ENCODE measurements at regions not wholly inside any gene's neighbourhood (a gene's known extent, or its start where the extent isn't known, plus 50 kb on each side); places are given as distances from the start of the nearest gene placed in this dataset.

GRCh38 chrX:25083661-25084060 lies 67.9 kb upstream of the ARX start:
- no peak for TF ChIP-seq CTCF (IDR thresholded peaks at IDR 0.05)
- no peak for TF ChIP-seq POLR2A (IDR thresholded peaks at IDR 0.05)
